H9 (cell line): ENCODE measurements at regions not wholly inside any gene's neighbourhood (a gene's known extent, or its start where the extent isn't known, plus 50 kb on each side); places are given as distances from the start of the nearest gene placed in this dataset.

ENCODE experiments used
- DNase-seq: peaks from one replicate; pipeline ENCODE4 v3.0.0-alpha.2; 2017
- H2AFZ ChIP-seq: one replicate; pipeline ENCODE4 v1.6.1; 2013; ENCODE audit warnings: mild to moderate bottlenecking, low read length, control low read depth, moderate library complexity
- H2AK5ac ChIP-seq: 2 replicates; pipeline ENCODE4 v1.6.1; 2013; ENCODE audit warnings: low read length, control low read depth, mixed read lengths; ENCODE audit not compliant: insufficient read length
- H2BK120ac ChIP-seq: one replicate; pipeline ENCODE4 v1.6.1; 2013; ENCODE audit warnings: low read depth, mild to moderate bottlenecking, low read length, control low read depth, inconsistent platforms; ENCODE audit not compliant: poor library complexity, severe bottlenecking
- H2BK12ac ChIP-seq: 2 replicates; pipeline ENCODE4 v1.6.1; 2013; ENCODE audit warnings: low read length, control low read depth, mixed read lengths, low read depth; ENCODE audit not compliant: insufficient read length
- H2BK15ac ChIP-seq: 2 replicates; pipeline ENCODE4 v1.6.1; 2013; ENCODE audit warnings: low read depth, low read length, control low read depth
- H2BK20ac ChIP-seq: one replicate; pipeline ENCODE4 v1.6.1; 2013; ENCODE audit warnings: low read depth, mild to moderate bottlenecking, low read length, control low read depth, inconsistent platforms; ENCODE audit not compliant: poor library complexity, severe bottlenecking
- H2BK5ac ChIP-seq: 2 replicates; pipeline ENCODE4 v1.6.1; 2013; ENCODE audit warnings: low read length, control low read depth, mixed read lengths; ENCODE audit not compliant: insufficient read length
- H3K14ac ChIP-seq: 2 replicates; pipeline ENCODE4 v1.6.1; 2013; ENCODE audit warnings: low read length, control low read depth; ENCODE audit not compliant: insufficient read depth
- H3K18ac ChIP-seq: 2 replicates; pipeline ENCODE4 v1.6.1; 2013; ENCODE audit warnings: low read depth, mild to moderate bottlenecking, mixed read lengths, low read length, control low read depth; ENCODE audit not compliant: insufficient read length
- H3K23ac ChIP-seq: 2 replicates; pipeline ENCODE4 v1.6.1; 2013; ENCODE audit warnings: low read length, control low read depth, mixed read lengths, low read depth; ENCODE audit not compliant: insufficient read length
- H3K23me2 ChIP-seq: 2 replicates; pipeline ENCODE4 v1.6.1; 2013; ENCODE audit warnings: low read depth, mild to moderate bottlenecking, mixed read lengths, low read length, control low read depth; ENCODE audit not compliant: insufficient read length, poor library complexity, severe bottlenecking
- H3K27ac ChIP-seq: 2 replicates; pipeline ENCODE4 v1.5.1; 2013; ENCODE audit warnings: low read length, control low read depth, mixed read lengths, low read depth; ENCODE audit not compliant: insufficient read length
- H3K27me3 ChIP-seq: 2 replicates; pipeline ENCODE4 v1.6.1; 2013; ENCODE audit warnings: low read length, control low read depth, inconsistent platforms; ENCODE audit not compliant: insufficient read depth
- H3K4ac ChIP-seq: 2 replicates; pipeline ENCODE4 v1.6.1; 2013; ENCODE audit warnings: low read depth, mild to moderate bottlenecking, control low read depth, inconsistent platforms, low read length, moderate library complexity
- H3K4me1 ChIP-seq: 2 replicates; pipeline ENCODE4 v1.6.1; 2013; ENCODE audit warnings: low read length, control low read depth, inconsistent platforms; ENCODE audit not compliant: insufficient read depth
- H3K4me2 ChIP-seq: 2 replicates; pipeline ENCODE4 v1.6.1; 2013; ENCODE audit warnings: low read length, control low read depth, mixed read lengths; ENCODE audit not compliant: insufficient read length, insufficient read depth
- H3K56ac ChIP-seq: 2 replicates; pipeline ENCODE4 v1.6.1; 2013; ENCODE audit warnings: low read depth, mild to moderate bottlenecking, mixed read lengths, low read length, control low read depth; ENCODE audit not compliant: insufficient read length
- H3K79me1 ChIP-seq: 2 replicates; pipeline ENCODE4 v1.6.1; 2013; ENCODE audit warnings: low read depth, mild to moderate bottlenecking, moderate library complexity, low read length, control low read depth, inconsistent platforms; ENCODE audit not compliant: insufficient read depth, poor library complexity, severe bottlenecking
- H3K79me2 ChIP-seq: 2 replicates; pipeline ENCODE4 v1.6.1; 2013; ENCODE audit warnings: low read length, control low read depth, inconsistent platforms; ENCODE audit not compliant: insufficient read depth
- H3K9ac ChIP-seq: 2 replicates; pipeline ENCODE4 v1.6.1; 2013; ENCODE audit warnings: low read length, control low read depth, mixed read lengths; ENCODE audit not compliant: insufficient read length; ENCODE audit errors: extremely low read depth
- H3K9me3 ChIP-seq: one replicate; pipeline ENCODE4 v1.6.1; 2013; ENCODE audit warnings: low read depth, low read length, inconsistent platforms; ENCODE audit not compliant: control insufficient read depth
- H3T11ph ChIP-seq: one replicate; pipeline ENCODE4 v1.6.1; 2013; ENCODE audit warnings: mild to moderate bottlenecking, low read length, control low read depth, inconsistent platforms
- H4K20me1 ChIP-seq: one replicate; pipeline ENCODE4 v1.6.1; 2013; ENCODE audit not compliant: control insufficient read depth, insufficient read length, insufficient read depth
- H4K5ac ChIP-seq: 2 replicates; pipeline ENCODE4 v1.6.1; 2013; ENCODE audit warnings: low read depth, mild to moderate bottlenecking, mixed read lengths, low read length, control low read depth; ENCODE audit not compliant: insufficient read length
- H4K8ac ChIP-seq: replicated peaks from 2 replicates; pipeline ENCODE4 v1.6.1; 2013; ENCODE audit warnings: low read length, control low read depth, mixed read lengths, low read depth; ENCODE audit not compliant: insufficient read length
- H4K91ac ChIP-seq: 2 replicates; pipeline ENCODE4 v1.6.1; 2013; ENCODE audit warnings: low read depth, mild to moderate bottlenecking, moderate library complexity, mixed read lengths, low read length, control low read depth; ENCODE audit not compliant: insufficient read length
- H3K27ac Mint-ChIP-seq, 3 experiments: 2 replicates in 2 of 3; 3 replicates in 1 of 3; pipeline ENCODE4 v1.8.0; 2020 to 2021; ENCODE audit warnings: mixed read lengths in 3 of 3, mild to moderate bottlenecking in 1 of 3, moderate library complexity in 1 of 3
- H3K27me3 Mint-ChIP-seq: 2 replicates; pipeline ENCODE4 v1.8.0; 2021; ENCODE audit warnings: low read depth, mild to moderate bottlenecking, moderate library complexity, mixed read lengths
- H3K36me3 Mint-ChIP-seq, 3 experiments: 2 replicates in 2 of 3; 3 replicates in 1 of 3; pipeline ENCODE4 v1.8.0; 2020 to 2021; ENCODE audit warnings: low read depth in 3 of 3, mixed read lengths in 3 of 3; ENCODE audit not compliant: insufficient read depth in 1 of 3
- H3K4me1 Mint-ChIP-seq, 2 experiments: 2 replicates each; pipeline ENCODE4 v1.8.0; 2020; ENCODE audit warnings: mixed read lengths in 2 of 2
- H3K4me3 Mint-ChIP-seq, 2 experiments: 2 replicates in 1 of 2; 3 replicates in 1 of 2; pipeline ENCODE4 v1.8.0; 2020 to 2021; ENCODE audit warnings: mild to moderate bottlenecking in 2 of 2, mixed read lengths in 2 of 2, moderate library complexity in 1 of 2
- H3K9me3 Mint-ChIP-seq, 2 experiments: 2 replicates in 1 of 2; 3 replicates in 1 of 2; pipeline ENCODE4 v1.8.0; 2020; ENCODE audit warnings: mild to moderate bottlenecking in 2 of 2, mixed read lengths in 2 of 2, moderate library complexity in 1 of 2
- CTCF ChIP-seq: fragments of 200-600 bp; sonication (generic); conservative IDR thresholded peaks from 3 replicates; pipeline ENCODE4 v1.8.0; 2021; ENCODE audit warnings: antibody characterized with exemption, mild to moderate bottlenecking
- WGBS: extraction: QIAGEN DNeasy Blood & Tissue Kit; methylation state at CpG from one replicate; pipeline ENCODE4 v1.1.7; 2013; ENCODE audit warnings: missing lambda C conversion rate, low lambda C conversion rate, mixed read lengths; ENCODE audit not compliant: insufficient read length; ENCODE audit errors: extremely low coverage; 5-methylcytosine and 5-hydroxymethylcytosine counted together

GRCh38 chr2:172339371-172340010, 87.9 kb upstream of the ITGA6 start:
- no peak overlapping the region for H3T11ph ChIP-seq
- no peak overlapping the region for H2BK20ac ChIP-seq
- H4K20me1 ChIP-seq = no peaks in the 10 kb centered on the region
- H2BK120ac ChIP-seq = no peak overlapping the region
- peaks cover 19% of the 10 kb centered on the region for H3K27me3 Mint-ChIP-seq
- H2AK5ac ChIP-seq = no peak overlapping the region
- no peak overlapping the region for H2AFZ ChIP-seq
- no peaks in the 10 kb centered on the region for H3K27me3 ChIP-seq
- H4K5ac ChIP-seq = no peak overlapping the region
- no peak overlapping the region for H3K18ac ChIP-seq
- no peak overlapping the region for H3K9ac ChIP-seq
- no peak overlapping the region for H2BK12ac ChIP-seq
- H3K27ac ChIP-seq = no peak overlapping the region
- peaks cover 26 to 48% of the 10 kb centered on the region in 2 experiments for H3K4me1 Mint-ChIP-seq
- no peaks in the 10 kb centered on the region for H3K23me2 ChIP-seq
- no peaks in the 10 kb centered on the region; the same call in 1 of the 2 replicates for H3K4me1 ChIP-seq
- H3K79me2 ChIP-seq = no peaks in the 10 kb centered on the region
- no peaks in the 10 kb centered on the region for H3K9me3 ChIP-seq
- no peak overlapping the region for H3K23ac ChIP-seq
- no peak overlapping the region for H3K14ac ChIP-seq
- no peak overlapping the region for H3K4ac ChIP-seq
- H3K9me3 Mint-ChIP-seq = peaks cover 12 to 15% of the 10 kb centered on the region in 2 experiments; a peak in 4 of 5 replicates
- H3K27ac Mint-ChIP-seq = no peak overlapping the region
- no peak for TF ChIP-seq CTCF
- H4K8ac ChIP-seq = no peak overlapping the region
- H3K4me2 ChIP-seq = no peak overlapping the region
- no peak overlapping the region for H4K91ac ChIP-seq
- no peak overlapping the region for H3K4me3 Mint-ChIP-seq
- no peaks in the 10 kb centered on the region for H3K79me1 ChIP-seq
- H3K56ac ChIP-seq = no peak overlapping the region
- no peak for DNase-seq
- WGBS = no CpG with 5 or more reads among the region's 6 CpGs
- H2BK5ac ChIP-seq = no peak overlapping the region
- H3K36me3 Mint-ChIP-seq = peaks cover 10 to 13% (median 11%) of the 10 kb centered on the region in 3 experiments; a peak in 6 of 7 replicates
- H2BK15ac ChIP-seq = no peak overlapping the region
